ENCODE measurements at regions not wholly inside any gene's neighbourhood (a gene's known extent, or its start where the extent isn't known, plus 50 kb on each side); places are given as distances from the start of the nearest gene placed in this dataset.

GRCh38 chr5:98308960-98309359 lies 464.5 kb upstream of the RGMB start:
- in situ Hi-C loops (cut with HindIII; ENCODE audit: low sequenced_read_pairs) = no loop called here
- DNase-seq (ENCODE audit: low read depth) = no peak
- TF ChIP-seq CTCF (IDR thresholded peaks at IDR 0.05; ENCODE audit: low read depth, low read length, missing control alignments) = no peak

GRCh38 chr5:98309785-98310598 lies 463.5 kb upstream of the RGMB start:
- DNase-seq (ENCODE audit: low read depth) = peak; percentile 72
- TF ChIP-seq CTCF (IDR thresholded peaks at IDR 0.05; ENCODE audit: low read depth, low read length, missing control alignments) = no peak
- in situ Hi-C loops (cut with HindIII; ENCODE audit: low sequenced_read_pairs) = no loop called here
- peak overlapping the region; percentile 17 for H3K4me3 ChIP-seq (ENCODE audit: low read depth, low read length)

More at GRCh38 chr5:98308960-98309359, 464.5 kb upstream of the RGMB start:
- no peak overlapping the region for H3K4me3 ChIP-seq (ENCODE audit: low read depth, low read length)

- in situ Hi-C loops (cut with HindIII; ENCODE audit: low sequenced_read_pairs) = no loop called here
- no peak for TF ChIP-seq CTCF (IDR thresholded peaks at IDR 0.05; ENCODE audit: low read depth, low read length, missing control alignments)
- no peak overlapping the region for H3K4me3 ChIP-seq (ENCODE audit: low read depth, low read length)
- DNase-seq (ENCODE audit: low read depth) = peak; percentile 18
Measured at GRCh38 chr5:98314292-98314691, 459.2 kb upstream of the RGMB start.

- in situ Hi-C loops (cut with HindIII; ENCODE audit: low sequenced_read_pairs) = no loop called here
- TF ChIP-seq CTCF (IDR thresholded peaks at IDR 0.05; ENCODE audit: low read depth, low read length, missing control alignments) = no peak
- DNase-seq (ENCODE audit: low read depth) = no peak
- no peak overlapping the region for H3K4me3 ChIP-seq (ENCODE audit: low read depth, low read length)
Measured at GRCh38 chr5:98318386-98318785, 455.1 kb upstream of the RGMB start.

GRCh38 chr5:98319299-98320011 lies 454.0 kb upstream of the RGMB start:
- TF ChIP-seq CTCF (IDR thresholded peaks at IDR 0.05; ENCODE audit: low read depth, low read length, missing control alignments) = no peak

GRCh38 chr5:98320343-98320742 lies 453.1 kb upstream of the RGMB start:
- H3K4me3 ChIP-seq (ENCODE audit: low read depth, low read length) = no peak overlapping the region
- in situ Hi-C loops (cut with HindIII; ENCODE audit: low sequenced_read_pairs) = no loop called here
- DNase-seq (ENCODE audit: low read depth) = no peak
- no peak for TF ChIP-seq CTCF (IDR thresholded peaks at IDR 0.05; ENCODE audit: low read depth, low read length, missing control alignments)

More at GRCh38 chr5:98319299-98320011, 454.0 kb upstream of the RGMB start:
- H3K4me3 ChIP-seq (ENCODE audit: low read depth, low read length) = no peak overlapping the region
- no peak for DNase-seq (ENCODE audit: low read depth)
- in situ Hi-C loops (cut with HindIII; ENCODE audit: low sequenced_read_pairs) = no loop called here

All from astrocyte of the cerebellum (primary cell).